Stimulated activated CD4-positive, alpha-beta T cell treated with anti-CD3 and anti-CD28 coated beads, Interleukin-12 subunit alpha, Interleukin-12 subunit beta, amount 100 ng/mL, for 4 hours (primary cell): ENCODE measurements at regions not wholly inside any gene's neighbourhood (a gene's known extent, or its start where the extent isn't known, plus 50 kb on each side); places are given as distances from the start of the nearest gene placed in this dataset.
A peak's percentile ranks its signal among the peaks of the same experiment; 100 is the strongest.
"Not testable (repeated sequence)": the region's sequence is repeated elsewhere in the genome, so short reads cannot be mapped to it uniquely, and the experiment has no call there.

Experiments used
- DNase-seq: peaks from one replicate; pipeline ENCODE4 v3.0.0-alpha.2; 2020

GRCh38 chr10:123221418-123221817, 67.2 kb downstream of the BUB3 start:
- DNase-seq, result no peak

GRCh38 chr10:123222832-123223231, 68.6 kb downstream of the BUB3 start:
- no peak for DNase-seq

- no peak for DNase-seq
Observed at GRCh38 chr10:123227706-123228105, 73.5 kb downstream of the BUB3 start.

GRCh38 chr10:123229927-123230630, 75.9 kb downstream of the BUB3 start:
- no peak for DNase-seq

- not testable (repeated sequence) for DNase-seq
Observed at GRCh38 chr10:123232879-123233278, 78.7 kb downstream of the BUB3 start.

GRCh38 chr10:123235014-123235413, 80.8 kb downstream of the BUB3 start:
- not testable (repeated sequence) for DNase-seq

GRCh38 chr10:123236126-123236525, 81.9 kb downstream of the BUB3 start:
- DNase-seq, result no peak

- DNase-seq, result no peak
Observed at GRCh38 chr10:123240250-123240649, 86.0 kb downstream of the BUB3 start.

- DNase-seq, result no peak
Observed at GRCh38 chr10:123240776-123241175, 86.6 kb downstream of the BUB3 start.

GRCh38 chr10:123241391-123242141, 87.4 kb downstream of the BUB3 start:
- peak; percentile 16 for DNase-seq

- DNase-seq, result no peak
Observed at GRCh38 chr10:123244747-123245146, 90.5 kb downstream of the BUB3 start.

GRCh38 chr10:123245264-123245663, 91.1 kb downstream of the BUB3 start:
- no peak for DNase-seq

- DNase-seq, result no peak
Observed at GRCh38 chr10:123249894-123250293, 95.7 kb downstream of the BUB3 start.

- no peak for DNase-seq
Observed at GRCh38 chr10:123250640-123251039, 96.4 kb downstream of the BUB3 start.

GRCh38 chr10:123252779-123253178, 98.6 kb downstream of the BUB3 start:
- no peak for DNase-seq

- not testable (repeated sequence) for DNase-seq
Observed at GRCh38 chr10:123254343-123254742, 100.1 kb downstream of the BUB3 start.

GRCh38 chr10:123257904-123258456, 103.8 kb downstream of the BUB3 start:
- DNase-seq, result no peak

GRCh38 chr10:123259081-123259480, 104.9 kb downstream of the BUB3 start:
- DNase-seq, result no peak

- DNase-seq, result no peak
Observed at GRCh38 chr10:123259791-123260190, 105.6 kb downstream of the BUB3 start.

GRCh38 chr10:123262456-123262855, 108.3 kb downstream of the BUB3 start:
- DNase-seq, result no peak

GRCh38 chr10:123266971-123267370, 112.8 kb downstream of the BUB3 start:
- DNase-seq, result no peak

- DNase-seq, result no peak
Observed at GRCh38 chr10:123269017-123269552, 114.9 kb downstream of the BUB3 start.

GRCh38 chr10:123269675-123270074, 115.5 kb downstream of the BUB3 start:
- no peak for DNase-seq

GRCh38 chr10:123270221-123270620, 116.0 kb downstream of the BUB3 start:
- no peak for DNase-seq
